ENCODE measurements at regions not wholly inside any gene's neighbourhood (a gene's known extent, or its start where the extent isn't known, plus 50 kb on each side); places are given as distances from the start of the nearest gene placed in this dataset. TPM values are rescaled to one million over a fixed set of nuclear protein-coding genes. Genes with fewer than 3 reads are reported as not detected.
"Not testable (repeated sequence)": the region's sequence is repeated elsewhere in the genome, so short reads cannot be mapped to it uniquely, and the experiment has no call there.

DNA sequence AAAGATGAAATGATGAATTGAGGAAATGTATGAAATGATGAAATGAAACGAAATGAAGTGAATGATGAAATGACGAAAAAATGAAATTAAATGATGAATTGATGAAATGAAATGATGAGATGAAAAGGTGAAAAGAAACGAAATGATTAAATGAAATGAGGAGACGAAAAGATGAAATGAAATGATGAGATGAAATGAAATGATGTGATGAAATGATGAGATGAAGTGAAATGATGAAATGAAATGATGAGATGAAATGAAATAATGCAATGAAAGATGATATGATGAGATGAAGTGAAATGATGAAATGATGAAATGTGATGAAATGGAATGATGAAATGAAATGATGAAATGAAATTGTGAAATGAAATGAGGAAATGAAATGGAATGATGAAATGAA is 469.7 kb downstream of the FAM72C start:
- not testable (repeated sequence) for H4K8ac ChIP-seq (ENCODE audit: low read depth, low read length); H3K4ac ChIP-seq (ENCODE audit: low read depth, low read length); H3K79me1 ChIP-seq (ENCODE audit: low read length); H3K9ac ChIP-seq (ENCODE audit: low read length); H3K56ac ChIP-seq (ENCODE audit: low read length); H3K4me3 ChIP-seq (ENCODE audit: low read length); H3K18ac ChIP-seq (ENCODE audit: low read length); H3K27ac ChIP-seq (ENCODE audit: low read depth, low read length); H2BK120ac ChIP-seq (ENCODE audit: low read depth, low read length); H3K4me2 ChIP-seq (ENCODE audit: low read length); H3K79me2 ChIP-seq (ENCODE audit: control insufficient read depth, insufficient read depth, low read length); H4K5ac ChIP-seq (ENCODE audit: low read length); H2BK5ac ChIP-seq (ENCODE audit: low read length); H2AK5ac ChIP-seq (ENCODE audit: low read length); H3K36me3 ChIP-seq (ENCODE audit: control insufficient read depth, insufficient read depth, low read length); DNase-seq; H2BK15ac ChIP-seq (replicated peaks; ENCODE audit: low read depth); H3K23ac ChIP-seq (ENCODE audit: low read length); H3K27me3 ChIP-seq (ENCODE audit: insufficient read depth, low read length, poor library complexity); H3K4me1 ChIP-seq (ENCODE audit: control insufficient read depth, low read depth, low read length)
- 100% methylated on average over 2 of the region's 4 CpGs for WGBS (ENCODE audit: extremely low coverage, insufficient coverage, low lambda C conversion rate)

DNA sequence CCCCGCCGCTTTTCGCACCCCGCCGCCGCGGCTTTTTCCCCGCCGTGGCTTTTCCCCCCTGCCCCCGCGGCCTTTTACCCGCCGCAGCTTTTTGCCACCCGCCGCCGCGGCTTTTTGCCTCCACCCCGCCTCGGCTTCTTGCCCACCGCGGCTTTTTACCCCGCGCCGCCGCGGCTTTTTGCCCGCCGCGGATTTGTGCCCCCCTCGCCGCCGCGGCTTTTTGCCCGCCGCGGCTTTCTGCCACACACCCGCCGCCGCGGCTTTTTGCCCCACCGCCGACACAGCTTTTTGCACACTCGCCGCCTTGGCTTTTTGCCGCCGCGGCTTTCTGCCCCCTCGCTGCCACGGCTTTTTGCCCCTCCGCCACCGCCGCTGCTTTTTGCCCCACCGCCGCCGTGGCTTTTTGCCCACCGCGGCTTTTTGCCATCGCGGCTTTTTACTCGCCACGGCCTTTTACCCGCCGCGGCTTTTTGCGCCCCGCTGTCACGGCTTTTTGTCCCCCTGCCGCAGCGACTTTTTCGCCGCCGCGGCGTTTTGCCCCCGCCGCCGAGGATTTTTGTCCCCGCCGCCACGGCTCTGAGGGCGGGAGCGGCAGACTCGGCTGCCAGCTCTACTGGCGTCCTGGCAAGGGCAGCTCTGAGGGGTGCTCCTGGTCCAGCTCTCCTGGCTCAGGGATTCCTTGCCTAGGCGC is 473.6 kb downstream of the FAM72C start:
- not testable (repeated sequence) for H3K4me1 ChIP-seq (ENCODE audit: control insufficient read depth, low read depth, low read length); H3K4me2 ChIP-seq (ENCODE audit: low read length); H2BK15ac ChIP-seq (replicated peaks; ENCODE audit: low read depth); H3K79me1 ChIP-seq (ENCODE audit: low read length); H3K56ac ChIP-seq (ENCODE audit: low read length); H2AK5ac ChIP-seq (ENCODE audit: low read length); H3K27ac ChIP-seq (ENCODE audit: low read depth, low read length); H3K9ac ChIP-seq (ENCODE audit: low read length); H3K4me3 ChIP-seq (ENCODE audit: low read length); H3K36me3 ChIP-seq (ENCODE audit: control insufficient read depth, insufficient read depth, low read length); H3K23ac ChIP-seq (ENCODE audit: low read length); H2BK5ac ChIP-seq (ENCODE audit: low read length); H4K8ac ChIP-seq (ENCODE audit: low read depth, low read length); H3K27me3 ChIP-seq (ENCODE audit: insufficient read depth, low read length, poor library complexity); H3K4ac ChIP-seq (ENCODE audit: low read depth, low read length); H2BK120ac ChIP-seq (ENCODE audit: low read depth, low read length); H4K5ac ChIP-seq (ENCODE audit: low read length); H3K18ac ChIP-seq (ENCODE audit: low read length); DNase-seq; H3K79me2 ChIP-seq (ENCODE audit: control insufficient read depth, insufficient read depth, low read length)
- WGBS (ENCODE audit: extremely low coverage, insufficient coverage, low lambda C conversion rate) = no CpG with 5 or more reads among the region's 85 CpGs

DNA sequence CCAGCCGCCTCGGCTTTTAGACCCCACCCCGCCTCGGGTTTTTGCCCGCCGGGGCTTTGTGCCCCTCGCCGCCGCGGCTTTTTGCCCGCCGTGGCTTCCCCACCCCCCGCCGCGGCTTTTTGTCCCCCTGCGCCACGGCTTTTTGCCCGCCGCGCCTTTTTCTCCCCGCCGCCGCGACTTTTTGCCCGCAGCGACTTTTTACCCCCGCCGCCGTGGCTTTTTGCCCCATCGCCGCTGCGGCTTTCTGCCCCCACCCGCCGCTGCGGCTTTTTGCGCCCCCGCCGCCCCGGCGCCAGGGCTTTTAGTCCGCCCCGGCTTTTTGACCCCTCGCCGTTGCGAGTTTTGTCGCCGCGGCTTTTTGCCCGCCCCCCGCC is 474.4 kb downstream of the FAM72C start:
- DNase-seq = no peak
- no CpG with 5 or more reads among the region's 50 CpGs for WGBS (ENCODE audit: extremely low coverage, insufficient coverage, low lambda C conversion rate)

DNA sequence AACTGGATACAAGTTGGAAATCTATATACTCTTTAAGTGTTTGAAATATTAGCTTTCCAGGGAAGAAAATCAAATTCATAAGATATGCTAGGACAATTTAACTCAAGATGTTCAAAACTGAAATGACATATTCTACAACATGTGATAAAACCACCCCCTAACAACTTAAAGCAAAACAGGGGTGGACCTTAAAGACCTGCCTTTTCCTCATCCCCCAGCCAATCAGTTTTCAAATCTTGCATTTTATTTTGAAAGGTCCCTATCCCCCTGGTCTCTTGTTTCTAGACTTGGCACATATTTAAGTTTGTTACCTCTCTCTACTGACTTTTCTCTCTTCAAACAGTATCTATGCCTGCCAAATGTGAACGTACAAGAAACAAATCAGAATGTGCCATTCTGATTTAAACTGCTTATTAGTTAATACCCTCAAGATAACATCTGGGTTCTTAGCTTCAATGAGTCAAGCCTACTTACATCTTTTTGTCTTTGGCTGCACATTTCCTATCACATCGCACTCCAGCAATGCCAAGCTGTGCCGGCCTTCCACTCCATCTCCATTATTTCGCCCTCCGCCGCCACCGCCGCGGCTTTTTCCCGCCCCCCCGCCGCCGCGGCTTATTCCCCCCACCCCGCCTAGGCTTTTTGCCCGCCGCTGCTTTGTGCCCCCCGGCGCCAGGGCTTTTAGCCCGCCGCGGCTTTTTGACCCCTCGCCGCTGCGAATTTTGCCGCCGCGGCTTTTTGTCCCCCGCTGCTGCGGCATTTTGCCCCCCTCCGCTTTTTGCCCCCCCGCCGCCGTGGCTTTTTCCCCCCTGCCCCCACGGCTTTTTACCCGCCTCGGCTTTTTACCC is 475.0 kb downstream of the FAM72C start:
- not testable (repeated sequence) for H2BK120ac ChIP-seq (ENCODE audit: low read depth, low read length); H3K79me1 ChIP-seq (ENCODE audit: low read length); H4K8ac ChIP-seq (ENCODE audit: low read depth, low read length); H3K79me2 ChIP-seq (ENCODE audit: control insufficient read depth, insufficient read depth, low read length); H3K4me3 ChIP-seq (ENCODE audit: low read length); H3K18ac ChIP-seq (ENCODE audit: low read length); H3K27me3 ChIP-seq (ENCODE audit: insufficient read depth, low read length, poor library complexity); H2BK5ac ChIP-seq (ENCODE audit: low read length); H2AK5ac ChIP-seq (ENCODE audit: low read length); H2BK15ac ChIP-seq (replicated peaks; ENCODE audit: low read depth); H3K4me1 ChIP-seq (ENCODE audit: control insufficient read depth, low read depth, low read length); H3K4ac ChIP-seq (ENCODE audit: low read depth, low read length); H3K56ac ChIP-seq (ENCODE audit: low read length); H3K9ac ChIP-seq (ENCODE audit: low read length); H3K4me2 ChIP-seq (ENCODE audit: low read length); H4K5ac ChIP-seq (ENCODE audit: low read length); DNase-seq; H3K27ac ChIP-seq (ENCODE audit: low read depth, low read length); H3K23ac ChIP-seq (ENCODE audit: low read length); H3K36me3 ChIP-seq (ENCODE audit: control insufficient read depth, insufficient read depth, low read length)
- no CpG with 5 or more reads among the region's 37 CpGs for WGBS (ENCODE audit: extremely low coverage, insufficient coverage, low lambda C conversion rate)

More for the DNA sequence above, 474.4 kb downstream of the FAM72C start:
- Histone ChIP-seq H3K9ac (ENCODE audit: low read length) (no peak overlapping the region), H2BK5ac (ENCODE audit: low read length) (no peak overlapping the region), H3K79me2 (ENCODE audit: control insufficient read depth, insufficient read depth, low read length) (no peaks in the 10 kb centered on the region), H2AK5ac (ENCODE audit: low read length) (no peak overlapping the region), H3K27me3 (ENCODE audit: insufficient read depth, low read length, poor library complexity) (no peaks in the 10 kb centered on the region), H3K27ac (ENCODE audit: low read depth, low read length) (no peak overlapping the region), H4K5ac (ENCODE audit: low read length) (no peak overlapping the region), H3K36me3 (ENCODE audit: control insufficient read depth, insufficient read depth, low read length) (no peaks in the 10 kb centered on the region), H3K4ac (ENCODE audit: low read depth, low read length) (no peak overlapping the region), H3K23ac (ENCODE audit: low read length) (no peak overlapping the region), H3K4me1 (ENCODE audit: control insufficient read depth, low read depth, low read length) (no peaks in the 10 kb centered on the region), H4K8ac (ENCODE audit: low read depth, low read length) (no peak overlapping the region), H2BK15ac (replicated peaks; ENCODE audit: low read depth) (no peak overlapping the region), H3K18ac (ENCODE audit: low read length) (no peak overlapping the region), H3K79me1 (ENCODE audit: low read length) (no peaks in the 10 kb centered on the region), H3K4me3 (ENCODE audit: low read length) (no peak overlapping the region), H2BK120ac (ENCODE audit: low read depth, low read length) (no peak overlapping the region), H3K4me2 (ENCODE audit: low read length) (no peak overlapping the region), H3K56ac (ENCODE audit: low read length) (no peak overlapping the region)

Small RNA genes lying in the stretch of these regions (small RNA-seq; reads per million reads assigned to genes)
- gene AC239800.3 (ENCODE audit: insufficient read depth) = not detected
- not detected for gene HIST2H3PS2 (ENCODE audit: insufficient read depth)
- gene RNU1-114P (ENCODE audit: insufficient read depth) = not detected
- gene RNU1-143P (ENCODE audit: insufficient read depth) = not detected
- gene RNU1-92P (ENCODE audit: insufficient read depth) = 0.90 reads per million
- gene RNVU1-17 (ENCODE audit: insufficient read depth) = 1.3 reads per million
- not detected for gene RNVU1-18 (ENCODE audit: insufficient read depth)

Data from mesendoderm (in vitro differentiated cells).